ENCODE measurements at regions not wholly inside any gene's neighbourhood (a gene's known extent, or its start where the extent isn't known, plus 50 kb on each side); places are given as distances from the start of the nearest gene placed in this dataset.

DNA sequence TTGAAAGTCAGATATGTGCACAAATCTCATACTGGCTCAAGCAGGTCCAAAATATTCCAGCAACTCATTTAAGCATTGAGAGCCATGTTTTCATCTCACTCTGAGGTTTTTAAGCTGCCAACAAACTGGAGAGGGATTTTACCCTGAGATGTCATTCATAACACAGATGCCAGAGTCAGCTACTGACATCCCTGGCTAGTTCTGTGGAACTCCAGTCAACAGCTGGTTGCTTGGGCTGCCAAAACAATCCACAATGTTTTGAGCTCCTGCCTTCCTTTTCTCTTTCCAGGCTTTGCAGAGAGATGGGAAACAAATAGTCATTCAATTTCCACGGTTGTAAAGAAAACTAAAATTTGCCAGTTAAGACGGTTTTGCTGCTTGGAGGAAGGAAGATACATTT lies 621.2 kb upstream of the FBXO33 start:
- Histone ChIP-seq H3K27me3 (ENCODE audit: low read length) (no peaks in the 10 kb centered on the region), H4K20me1 (ENCODE audit: low read depth, low read length) (no peaks in the 10 kb centered on the region)

GRCh38 chr14:40028991-40029390 lies 596.8 kb upstream of the FBXO33 start:
- H3K36me3 ChIP-seq (ENCODE audit: low read length), result no peaks in the 10 kb centered on the region

More for the DNA sequence above, 621.2 kb upstream of the FBXO33 start:
- TF ChIP-seq, protein P1, sequence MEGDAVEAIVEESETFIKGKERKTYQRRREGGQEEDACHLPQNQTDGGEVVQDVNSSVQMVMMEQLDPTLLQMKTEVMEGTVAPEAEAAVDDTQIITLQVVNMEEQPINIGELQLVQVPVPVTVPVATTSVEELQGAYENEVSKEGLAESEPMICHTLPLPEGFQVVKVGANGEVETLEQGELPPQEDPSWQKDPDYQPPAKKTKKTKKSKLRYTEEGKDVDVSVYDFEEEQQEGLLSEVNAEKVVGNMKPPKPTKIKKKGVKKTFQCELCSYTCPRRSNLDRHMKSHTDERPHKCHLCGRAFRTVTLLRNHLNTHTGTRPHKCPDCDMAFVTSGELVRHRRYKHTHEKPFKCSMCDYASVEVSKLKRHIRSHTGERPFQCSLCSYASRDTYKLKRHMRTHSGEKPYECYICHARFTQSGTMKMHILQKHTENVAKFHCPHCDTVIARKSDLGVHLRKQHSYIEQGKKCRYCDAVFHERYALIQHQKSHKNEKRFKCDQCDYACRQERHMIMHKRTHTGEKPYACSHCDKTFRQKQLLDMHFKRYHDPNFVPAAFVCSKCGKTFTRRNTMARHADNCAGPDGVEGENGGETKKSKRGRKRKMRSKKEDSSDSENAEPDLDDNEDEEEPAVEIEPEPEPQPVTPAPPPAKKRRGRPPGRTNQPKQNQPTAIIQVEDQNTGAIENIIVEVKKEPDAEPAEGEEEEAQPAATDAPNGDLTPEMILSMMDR (IDR thresholded peaks at IDR 0.05; ENCODE audit: insufficient read depth, low read length, poor library complexity, severe bottlenecking), result no peak
- no peak for TF ChIP-seq EZH2phosphoT487 (conservative IDR thresholded peaks at IDR 0.05; ENCODE audit: low read length)
- Histone ChIP-seq H3K79me2 (ENCODE audit: insufficient read depth, low read length) (no peaks in the 10 kb centered on the region), H3K4me3 (ENCODE audit: insufficient read depth, low read length, poor library complexity, severe bottlenecking) (no peak overlapping the region), H3K9me3 (ENCODE audit: insufficient read depth, low read length) (no peaks in the 10 kb centered on the region), H3K36me3 (ENCODE audit: low read length) (no peaks in the 10 kb centered on the region), H2AFZ (ENCODE audit: low read depth, low read length, severe bottlenecking) (peak overlapping the region; percentile 32), H3F3A (ENCODE audit: insufficient read depth) (no peaks in the 10 kb centered on the region), H3K27ac (ENCODE audit: low read depth, low read length) (no peak overlapping the region), H3K9me2 (replicated peaks; ENCODE audit: insufficient read depth, low read length) (no peaks in the 10 kb centered on the region), H3K4me2 (ENCODE audit: low read depth, low read length, poor library complexity, severe bottlenecking) (no peak overlapping the region), H3K9ac (ENCODE audit: low read length) (no peak overlapping the region)

DNA sequence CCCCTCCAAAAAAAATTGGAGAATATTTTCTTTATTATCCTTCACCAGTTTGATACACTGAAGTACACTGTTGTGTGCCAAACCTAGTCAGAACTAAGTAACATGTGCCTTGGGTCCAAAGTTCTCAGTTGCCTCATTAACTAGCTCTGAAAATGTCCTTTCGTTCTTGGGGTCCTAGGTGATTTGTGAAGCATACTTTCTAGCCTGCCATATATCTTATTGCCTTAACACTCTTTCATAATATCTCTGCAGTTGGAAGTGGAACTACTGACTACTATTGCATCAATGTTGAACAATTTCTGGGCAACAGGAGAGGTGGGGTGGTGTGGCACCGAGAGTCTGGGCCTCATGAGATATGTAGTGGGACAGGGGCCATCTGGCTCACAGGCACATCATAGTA lies 592.9 kb upstream of the FBXO33 start:
- no peak overlapping the region for H3K27ac ChIP-seq (ENCODE audit: low read depth, low read length)
- no peaks in the 10 kb centered on the region for H3F3A ChIP-seq (ENCODE audit: insufficient read depth)
- H3K36me3 ChIP-seq (ENCODE audit: low read length), result no peaks in the 10 kb centered on the region
- H3K27me3 ChIP-seq (ENCODE audit: low read length), result no peaks in the 10 kb centered on the region
- H3K9me3 ChIP-seq (ENCODE audit: insufficient read depth, low read length), result no peaks in the 10 kb centered on the region
- no peak overlapping the region for H3K4me2 ChIP-seq (ENCODE audit: low read depth, low read length, poor library complexity, severe bottlenecking)
- H3K9me2 ChIP-seq (replicated peaks; ENCODE audit: insufficient read depth, low read length), result no peaks in the 10 kb centered on the region
- no peaks in the 10 kb centered on the region for H3K79me2 ChIP-seq (ENCODE audit: insufficient read depth, low read length)
- no peaks in the 10 kb centered on the region for H4K20me1 ChIP-seq (ENCODE audit: low read depth, low read length)
- no peak overlapping the region for H3K4me3 ChIP-seq (ENCODE audit: insufficient read depth, low read length, poor library complexity, severe bottlenecking)
- H2AFZ ChIP-seq (ENCODE audit: low read depth, low read length, severe bottlenecking), result no peak overlapping the region
- no peak overlapping the region for H3K9ac ChIP-seq (ENCODE audit: low read length)
- no peak for TF ChIP-seq EZH2phosphoT487 (conservative IDR thresholded peaks at IDR 0.05; ENCODE audit: low read length)

More at GRCh38 chr14:40028991-40029390, 596.8 kb upstream of the FBXO33 start:
- Histone ChIP-seq H3K9me2 (replicated peaks; ENCODE audit: insufficient read depth, low read length) (no peaks in the 10 kb centered on the region), H4K20me1 (ENCODE audit: low read depth, low read length) (no peaks in the 10 kb centered on the region), H3K4me3 (ENCODE audit: insufficient read depth, low read length, poor library complexity, severe bottlenecking) (no peak overlapping the region), H3K9me3 (ENCODE audit: insufficient read depth, low read length) (no peaks in the 10 kb centered on the region), H3K79me2 (ENCODE audit: insufficient read depth, low read length) (no peaks in the 10 kb centered on the region), H3F3A (ENCODE audit: insufficient read depth) (no peaks in the 10 kb centered on the region), H3K27ac (ENCODE audit: low read depth, low read length) (no peak overlapping the region), H3K9ac (ENCODE audit: low read length) (no peak overlapping the region), H2AFZ (ENCODE audit: low read depth, low read length, severe bottlenecking) (no peak overlapping the region), H3K4me2 (ENCODE audit: low read depth, low read length, poor library complexity, severe bottlenecking) (no peak overlapping the region), H3K27me3 (ENCODE audit: low read length) (no peaks in the 10 kb centered on the region)
- no peak for TF ChIP-seq EZH2phosphoT487 (conservative IDR thresholded peaks at IDR 0.05; ENCODE audit: low read length)

- Histone ChIP-seq H3K9me3 (ENCODE audit: insufficient read depth, low read length) (peaks cover 8% of the 10 kb centered on the region; the same call in 1 of the 2 replicates), H3K9ac (ENCODE audit: low read length) (no peak overlapping the region), H3K27ac (ENCODE audit: low read depth, low read length) (no peak overlapping the region), H3K79me2 (ENCODE audit: insufficient read depth, low read length) (no peaks in the 10 kb centered on the region), H3K36me3 (ENCODE audit: low read length) (no peaks in the 10 kb centered on the region), H3K27me3 (ENCODE audit: low read length) (no peaks in the 10 kb centered on the region), H3K4me3 (ENCODE audit: insufficient read depth, low read length, poor library complexity, severe bottlenecking) (no peak overlapping the region), H3F3A (ENCODE audit: insufficient read depth) (no peaks in the 10 kb centered on the region), H2AFZ (ENCODE audit: low read depth, low read length, severe bottlenecking) (no peak overlapping the region), H3K4me2 (ENCODE audit: low read depth, low read length, poor library complexity, severe bottlenecking) (no peak overlapping the region), H4K20me1 (ENCODE audit: low read depth, low read length) (no peaks in the 10 kb centered on the region), H3K9me2 (replicated peaks; ENCODE audit: insufficient read depth, low read length) (no peaks in the 10 kb centered on the region)
- TF ChIP-seq, protein P1 (IDR thresholded peaks at IDR 0.05; ENCODE audit: insufficient read depth, low read length, poor library complexity, severe bottlenecking), result no peak
- no peak for TF ChIP-seq EZH2phosphoT487 (conservative IDR thresholded peaks at IDR 0.05; ENCODE audit: low read length)
Measured at GRCh38 chr14:40010961-40011360, 578.7 kb upstream of the FBXO33 start.
